Thyroid gland (tissue), 4 donors: ENCODE measurements at regions not wholly inside any gene's neighbourhood (a gene's known extent, or its start where the extent isn't known, plus 50 kb on each side); places are given as distances from the start of the nearest gene placed in this dataset.

Experiments
- POLR2A ChIP-seq, 2 donors: fragments of 450-650 bp; IDR thresholded peaks; one replicate each; pipeline ENCODE4 v1.6.1; 2017; ENCODE audit warnings: antibody characterized with exemption in 2 of 2, mild to moderate bottlenecking in 2 of 2, moderate library complexity in 1 of 2
- TF ChIP-seq, protein P1 (sequence below), 6 experiments: fragments of 200-600 bp in 3 of 6; fragments of 450-650 bp in 3 of 6; sonication (generic) in 3 of 6; IDR thresholded peaks; one replicate each; pipeline ENCODE4 v1.5.1; 2016 to 2019; ENCODE audit warnings: antibody characterized with exemption in 6 of 6, mild to moderate bottlenecking in 2 of 6, inconsistent platforms in 1 of 6, moderate library complexity in 1 of 6

DNA sequence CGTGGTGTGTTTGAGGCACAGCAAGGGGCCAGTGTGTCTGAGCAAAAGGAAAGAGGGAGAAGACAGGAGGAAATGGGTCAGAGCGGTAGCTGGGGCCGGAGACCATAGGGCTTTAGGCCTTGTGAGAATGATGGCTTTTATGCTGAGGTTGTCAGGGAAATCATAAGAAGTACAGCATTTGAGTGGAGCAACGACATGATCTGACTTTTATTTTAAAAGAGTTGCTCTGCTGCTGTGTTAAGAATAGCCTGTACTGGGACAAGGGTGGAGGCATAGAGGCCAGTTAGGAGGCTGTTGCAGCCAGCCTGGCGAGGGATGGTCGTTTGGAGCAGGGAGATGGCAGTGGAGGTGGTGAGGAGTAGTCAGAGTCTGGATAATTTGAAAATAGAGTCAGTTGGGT, 174.3 kb downstream of the SNX10 start:
- TF ChIP-seq, protein P1, sequence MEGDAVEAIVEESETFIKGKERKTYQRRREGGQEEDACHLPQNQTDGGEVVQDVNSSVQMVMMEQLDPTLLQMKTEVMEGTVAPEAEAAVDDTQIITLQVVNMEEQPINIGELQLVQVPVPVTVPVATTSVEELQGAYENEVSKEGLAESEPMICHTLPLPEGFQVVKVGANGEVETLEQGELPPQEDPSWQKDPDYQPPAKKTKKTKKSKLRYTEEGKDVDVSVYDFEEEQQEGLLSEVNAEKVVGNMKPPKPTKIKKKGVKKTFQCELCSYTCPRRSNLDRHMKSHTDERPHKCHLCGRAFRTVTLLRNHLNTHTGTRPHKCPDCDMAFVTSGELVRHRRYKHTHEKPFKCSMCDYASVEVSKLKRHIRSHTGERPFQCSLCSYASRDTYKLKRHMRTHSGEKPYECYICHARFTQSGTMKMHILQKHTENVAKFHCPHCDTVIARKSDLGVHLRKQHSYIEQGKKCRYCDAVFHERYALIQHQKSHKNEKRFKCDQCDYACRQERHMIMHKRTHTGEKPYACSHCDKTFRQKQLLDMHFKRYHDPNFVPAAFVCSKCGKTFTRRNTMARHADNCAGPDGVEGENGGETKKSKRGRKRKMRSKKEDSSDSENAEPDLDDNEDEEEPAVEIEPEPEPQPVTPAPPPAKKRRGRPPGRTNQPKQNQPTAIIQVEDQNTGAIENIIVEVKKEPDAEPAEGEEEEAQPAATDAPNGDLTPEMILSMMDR (IDR thresholded peaks at IDR 0.05): no peak
- TF ChIP-seq POLR2A (IDR thresholded peaks at IDR 0.05): no peak
